GM21786 (cell line): ENCODE measurements at regions not wholly inside any gene's neighbourhood (a gene's known extent, or its start where the extent isn't known, plus 50 kb on each side); places are given as distances from the start of the nearest gene placed in this dataset.
"Not testable (repeated sequence)": the region's sequence is repeated elsewhere in the genome, so short reads cannot be mapped to it uniquely, and the experiment has no call there.

Experiments used
- ATAC-seq: cut with Tn5 transposase; IDR thresholded peaks from one replicate; pipeline ENCODE4 v1.9.1; 2021; ENCODE audit not compliant: unreplicated experiment

DNA sequence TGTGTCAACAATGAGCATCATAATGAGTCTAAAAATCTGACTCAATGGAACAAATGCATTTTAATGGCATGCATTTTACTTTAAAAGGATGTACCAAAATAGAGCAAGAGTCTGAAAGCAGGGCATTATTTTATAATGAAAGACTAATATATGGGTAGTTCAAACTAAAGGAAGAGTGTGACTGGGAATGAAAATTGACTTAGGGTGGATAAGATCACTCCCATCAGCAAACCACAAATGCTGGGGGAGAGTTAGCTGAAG lies 114.7 kb downstream of the SOX4 start:
- no peak for ATAC-seq

DNA sequence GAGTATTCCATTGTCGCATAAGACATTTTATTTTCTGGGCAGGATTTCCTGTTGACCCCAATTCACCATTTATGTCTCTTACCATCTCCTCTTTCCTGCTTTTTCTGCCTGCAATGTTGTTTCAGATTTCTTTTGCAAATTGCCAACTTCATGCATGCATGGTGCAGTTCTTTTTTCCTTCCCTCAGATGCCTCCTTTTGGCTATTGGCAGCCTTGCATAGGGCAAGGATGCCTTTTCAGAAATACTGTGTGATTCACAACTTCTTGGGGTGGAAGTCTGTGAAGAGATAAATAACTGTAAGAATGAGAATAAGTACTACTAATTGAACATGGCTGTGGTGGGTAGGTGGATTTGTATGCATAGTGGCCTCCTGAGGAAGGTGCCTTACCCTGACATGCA lies 116.7 kb downstream of the SOX4 start:
- no peak for ATAC-seq

DNA sequence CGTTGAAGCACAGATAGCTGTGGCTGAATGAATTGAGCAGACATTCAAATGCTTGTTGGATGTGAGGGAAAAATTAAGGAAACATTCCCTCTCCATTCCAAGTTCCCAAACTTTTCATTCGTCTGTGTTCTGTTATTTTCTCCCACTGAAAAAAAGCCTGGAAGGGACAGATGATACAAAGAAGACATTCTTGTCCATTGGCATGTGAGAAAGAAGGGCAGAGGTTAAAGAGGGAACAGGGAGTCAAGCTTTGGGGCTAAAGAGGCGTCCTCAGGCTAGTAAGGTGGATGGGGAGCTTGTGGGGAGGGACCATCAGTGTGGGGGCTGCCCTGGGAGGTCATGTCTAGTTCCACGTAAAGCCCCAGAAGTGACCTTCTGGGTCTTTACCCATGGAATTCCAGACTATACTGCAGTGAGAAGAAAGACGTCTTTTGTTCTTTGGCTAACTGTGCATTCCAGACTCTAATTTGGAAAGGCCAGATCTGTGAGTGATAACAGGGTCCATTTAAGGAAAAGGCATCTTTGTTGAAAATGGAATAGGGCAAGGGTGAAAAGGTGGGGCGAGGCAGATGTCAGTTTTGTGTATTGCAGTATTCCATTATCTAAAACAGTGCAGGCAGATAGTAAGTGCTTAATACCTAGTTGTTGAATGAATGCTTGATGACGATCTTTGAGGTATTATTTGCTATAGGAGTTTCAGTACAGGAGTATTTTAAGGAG lies 117.5 kb downstream of the SOX4 start:
- no peak for ATAC-seq

DNA sequence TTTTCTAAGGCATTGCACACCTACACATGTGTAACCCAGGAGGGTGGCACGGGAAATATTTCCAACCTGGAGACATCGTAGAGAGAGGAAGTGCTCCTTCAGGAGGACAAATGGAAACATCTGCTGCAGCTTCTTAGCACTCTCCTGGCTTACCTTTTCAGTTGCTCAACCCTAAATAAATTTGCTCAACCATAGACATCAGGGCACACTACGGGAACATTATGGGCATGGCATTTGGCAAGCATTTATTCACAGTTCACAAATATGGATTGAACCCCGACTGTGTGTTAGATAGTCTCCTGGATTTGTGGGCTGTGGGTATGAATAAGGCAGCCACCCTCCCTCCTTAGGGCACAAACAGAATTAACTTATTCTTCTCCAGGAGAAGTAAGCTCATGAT lies 118.7 kb downstream of the SOX4 start:
- no peak for ATAC-seq

DNA sequence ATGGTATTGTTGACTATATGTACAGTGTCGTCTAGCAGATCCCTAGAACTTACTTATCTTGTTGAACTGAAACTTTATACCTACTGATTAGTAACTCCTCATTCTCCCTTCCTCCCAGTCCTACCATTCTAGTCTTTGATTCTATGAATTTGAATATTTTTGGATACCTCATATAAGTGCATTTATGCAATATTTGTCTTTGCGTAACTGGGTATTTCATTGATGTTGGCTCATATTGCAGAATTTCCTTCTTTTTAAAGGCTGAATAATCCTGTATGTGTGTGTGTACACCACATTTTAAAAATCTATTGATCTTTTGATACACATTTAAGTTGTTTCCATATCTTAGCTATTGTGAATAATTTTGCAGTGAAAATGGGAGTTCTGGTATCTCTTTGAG lies 119.9 kb downstream of the SOX4 start:
- no peak for ATAC-seq

DNA sequence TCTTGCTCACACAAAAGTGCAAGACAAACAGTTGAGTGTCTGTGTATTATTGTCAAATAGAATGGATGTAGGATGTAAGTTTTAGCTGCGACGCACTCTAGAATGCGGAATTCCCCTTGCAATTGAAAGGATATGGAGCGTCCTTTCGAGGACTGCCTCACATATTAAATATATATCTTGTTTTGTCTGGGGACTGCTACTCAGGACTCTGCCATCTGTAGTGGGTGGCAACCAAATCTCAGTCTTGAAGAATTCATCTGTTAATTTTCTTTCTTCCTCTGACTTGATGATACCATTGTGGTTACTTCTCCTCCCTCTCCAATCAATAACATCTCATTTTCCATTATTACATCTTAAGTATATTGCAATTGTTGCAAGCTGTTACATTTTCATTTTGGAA lies 121.6 kb downstream of the SOX4 start:
- no peak for ATAC-seq

DNA sequence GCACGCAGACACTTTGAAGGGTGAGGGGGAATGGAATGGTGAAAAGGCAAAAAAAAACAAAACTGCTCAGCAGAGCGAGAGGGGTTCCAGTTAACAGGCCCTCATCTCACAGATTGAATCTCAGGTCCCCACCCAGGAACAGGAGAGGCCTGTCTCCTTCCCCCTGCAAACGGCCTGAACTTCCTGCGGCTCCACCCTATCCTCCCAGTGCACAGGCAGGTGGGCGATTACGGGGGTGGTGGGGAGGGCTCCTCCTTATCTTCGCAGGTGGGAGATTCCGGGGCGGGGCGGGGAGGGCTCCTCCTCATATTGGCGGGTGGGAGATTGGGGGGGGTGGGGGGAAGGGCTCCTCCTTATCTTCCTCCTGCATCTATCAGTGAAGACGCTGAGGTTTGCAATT lies 129.0 kb downstream of the SOX4 start:
- ATAC-seq = no peak

DNA sequence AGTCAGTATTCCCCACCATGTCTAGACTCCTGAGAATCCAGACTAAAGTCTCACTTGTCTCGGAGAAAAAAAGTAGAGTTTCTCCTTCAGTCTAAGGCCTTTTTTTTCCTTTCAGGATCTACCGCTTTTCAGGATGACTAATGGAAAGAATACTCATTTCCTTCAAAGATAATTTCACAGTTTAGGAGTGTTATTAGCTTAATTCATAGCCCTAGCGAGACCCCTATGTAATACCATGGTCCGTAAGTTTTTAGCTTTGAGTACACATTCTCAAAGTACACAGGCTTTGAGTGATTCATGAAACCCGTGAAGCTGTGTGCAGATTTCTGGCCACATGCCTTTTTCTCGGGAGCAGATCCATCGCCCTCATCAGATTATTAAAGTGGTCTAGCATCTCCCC lies 133.1 kb downstream of the SOX4 start:
- no peak for ATAC-seq

DNA sequence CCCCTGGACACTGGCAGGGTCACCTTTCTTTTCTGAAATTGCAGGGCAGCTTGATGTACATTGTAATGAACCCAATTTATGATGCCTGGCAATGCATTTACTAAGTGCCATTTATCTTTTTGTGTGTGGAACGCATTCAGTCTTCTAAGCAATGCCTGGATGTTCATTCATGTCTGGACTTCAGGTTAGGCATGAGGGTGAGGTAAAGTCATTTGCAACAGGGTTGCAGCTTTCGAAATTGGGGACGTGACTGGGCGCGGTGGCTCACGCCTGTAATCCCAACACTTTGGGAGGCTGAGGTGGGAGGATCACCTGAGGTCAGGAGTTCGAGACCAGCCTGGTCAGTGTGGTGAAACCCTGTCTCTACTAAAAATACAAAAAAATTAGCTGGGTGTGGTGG lies 134.6 kb downstream of the SOX4 start:
- no peak for ATAC-seq

DNA sequence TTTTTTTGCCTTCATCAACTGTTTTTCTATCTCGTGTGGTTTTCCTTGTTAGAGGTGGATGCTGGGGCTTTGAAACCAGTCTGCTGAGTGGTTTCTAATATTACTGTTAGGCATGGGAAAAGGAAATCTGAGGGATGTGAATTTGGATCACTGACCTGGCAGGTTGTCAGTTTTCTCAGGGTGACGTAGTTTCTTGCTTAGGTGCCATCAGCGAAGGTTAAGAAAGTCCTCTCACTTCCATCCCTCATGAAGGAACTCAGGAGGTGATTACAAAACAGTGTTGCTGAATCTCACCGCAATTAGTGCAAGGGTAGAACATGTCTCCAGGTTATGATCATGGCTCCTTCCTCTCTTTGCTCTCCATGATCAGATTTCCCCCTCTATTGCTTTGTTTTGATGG lies 135.9 kb downstream of the SOX4 start:
- no peak for ATAC-seq

DNA sequence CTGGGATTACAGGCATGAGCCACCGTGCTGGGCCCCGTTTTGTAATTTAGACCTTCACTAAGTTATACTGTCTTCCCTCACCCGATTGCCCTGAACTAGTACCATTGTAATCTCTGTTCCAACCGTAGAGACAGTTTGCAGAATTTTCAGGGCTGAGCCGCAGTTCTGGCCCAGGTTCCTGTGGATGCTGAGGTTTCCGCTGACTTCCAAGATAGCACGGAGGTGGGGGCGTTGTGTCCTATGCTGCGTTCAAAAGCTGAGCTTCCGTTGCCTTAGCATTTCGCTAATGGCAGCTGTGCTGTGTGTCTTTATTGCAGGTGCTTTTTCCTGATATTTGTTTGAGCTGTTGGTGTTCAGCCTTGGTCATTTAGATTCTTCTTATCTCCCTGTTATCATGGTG lies 137.0 kb downstream of the SOX4 start:
- no peak for ATAC-seq

DNA sequence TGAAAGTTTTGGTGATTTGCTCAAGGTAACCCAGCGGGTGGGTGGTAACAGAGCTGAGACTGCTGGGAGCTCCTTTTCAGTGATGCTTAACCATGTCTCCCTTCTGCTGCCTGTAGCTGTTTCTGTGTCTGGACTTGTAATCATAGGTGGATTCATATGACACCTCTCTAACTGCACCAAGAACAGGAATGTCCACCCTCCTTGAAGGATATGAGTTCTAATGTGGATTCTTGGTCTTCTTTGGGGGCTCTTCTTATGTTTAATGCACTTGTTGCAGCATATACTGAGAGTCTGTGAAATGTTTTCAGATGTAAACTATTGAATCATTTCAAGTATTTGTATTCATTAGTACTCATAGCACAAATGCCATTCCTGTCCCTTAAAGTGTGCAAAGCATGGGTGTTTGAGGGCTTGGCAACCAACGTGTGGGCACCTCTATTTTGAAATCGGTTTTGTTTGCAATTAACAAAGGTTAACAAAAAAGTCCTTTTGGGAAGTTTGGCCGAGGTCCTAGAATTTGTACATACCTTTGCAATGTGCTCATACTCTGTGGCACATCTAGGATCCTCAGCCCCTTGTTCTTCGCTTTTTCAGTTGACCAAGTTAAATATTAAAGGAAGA lies 138.0 kb downstream of the SOX4 start:
- no peak for ATAC-seq

DNA sequence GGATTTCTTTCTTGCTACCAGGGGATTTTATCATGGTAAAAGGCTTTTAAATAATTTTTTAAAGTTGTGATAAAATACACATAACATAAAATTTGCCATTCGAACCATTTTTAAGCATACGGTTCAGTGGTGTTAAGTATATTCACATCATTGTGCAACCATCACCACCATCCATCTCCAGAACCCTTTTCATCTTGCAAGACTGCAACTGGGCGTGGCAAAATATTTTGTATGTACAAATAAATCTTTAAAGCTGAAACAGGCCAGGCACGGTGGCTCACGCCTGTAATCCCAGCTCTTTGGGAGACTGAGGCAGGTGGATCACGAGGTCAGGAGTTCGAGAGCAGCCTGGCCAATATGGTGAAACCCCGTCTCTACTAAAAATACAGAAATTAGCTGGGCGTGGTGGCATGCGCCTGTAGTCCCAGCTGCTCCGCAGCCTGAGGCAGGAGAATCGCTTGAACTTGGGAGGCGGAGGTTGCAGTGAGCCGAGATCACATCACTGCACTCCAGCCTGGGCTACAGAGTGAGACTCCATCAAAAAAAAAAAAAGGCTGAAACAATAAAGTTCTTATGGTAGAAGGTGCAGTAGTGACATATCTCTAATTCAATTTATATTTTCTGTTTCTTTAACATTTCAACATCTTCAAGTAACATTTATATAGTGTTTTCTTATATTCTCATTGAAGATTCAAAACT lies 138.6 kb downstream of the SOX4 start:
- ATAC-seq = not testable (repeated sequence)

DNA sequence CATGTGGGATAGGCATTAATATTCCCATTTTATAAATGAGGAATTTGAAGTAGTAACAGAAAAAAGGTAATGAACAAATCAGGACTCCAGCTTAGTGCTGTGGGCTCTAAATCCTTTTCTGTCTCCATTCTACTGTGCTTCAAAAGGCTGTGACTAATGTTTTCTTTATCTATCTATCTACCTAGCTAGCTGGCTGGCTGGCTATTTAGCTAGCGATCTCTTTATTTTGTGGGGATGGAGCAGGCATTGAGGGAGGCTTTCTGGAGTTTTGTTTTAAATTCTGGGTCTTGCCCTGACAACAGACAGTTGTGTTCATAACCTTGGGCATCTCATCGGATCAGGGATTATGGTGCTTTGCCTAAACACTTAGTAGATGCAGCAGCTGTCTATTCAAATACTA lies 139.2 kb downstream of the SOX4 start:
- no peak for ATAC-seq

DNA sequence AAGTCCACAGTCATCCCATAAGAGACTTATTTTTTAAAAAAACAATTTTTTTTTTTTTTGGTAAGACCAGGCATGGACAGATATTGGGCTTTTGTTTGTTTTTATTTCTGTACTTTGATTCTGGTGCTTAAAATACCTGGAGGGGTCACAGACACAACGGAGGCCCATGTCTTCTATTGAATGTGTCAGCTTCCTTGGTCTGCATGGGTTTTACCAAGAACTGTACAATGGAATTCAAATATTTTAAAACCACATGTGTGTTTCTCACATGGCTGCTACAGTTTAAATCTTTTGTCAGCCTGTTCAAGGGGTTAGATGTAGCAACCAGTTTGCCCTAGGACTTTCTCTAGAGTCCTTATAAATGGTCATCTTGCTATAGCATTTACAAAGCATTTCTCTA lies 139.8 kb downstream of the SOX4 start:
- ATAC-seq = no peak

DNA sequence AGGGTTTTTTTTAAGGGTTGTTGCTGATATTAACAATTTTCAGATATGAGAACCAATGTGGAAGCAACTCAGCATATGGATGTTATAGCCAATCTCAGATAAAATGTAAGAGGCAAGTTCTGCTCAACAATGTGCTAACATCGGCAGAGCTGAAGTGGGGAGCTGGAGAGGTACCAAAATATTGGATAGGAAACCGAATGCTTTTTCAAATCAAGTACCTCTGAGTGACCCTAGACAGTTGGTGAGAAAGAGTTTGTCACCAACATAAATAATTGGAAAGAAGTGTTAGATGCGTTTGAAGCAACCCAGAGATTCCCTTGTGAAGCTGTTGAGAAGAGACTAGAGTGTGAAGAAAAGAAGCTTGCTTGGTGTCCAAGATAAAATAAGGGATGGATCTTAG lies 140.7 kb downstream of the SOX4 start:
- ATAC-seq = no peak

DNA sequence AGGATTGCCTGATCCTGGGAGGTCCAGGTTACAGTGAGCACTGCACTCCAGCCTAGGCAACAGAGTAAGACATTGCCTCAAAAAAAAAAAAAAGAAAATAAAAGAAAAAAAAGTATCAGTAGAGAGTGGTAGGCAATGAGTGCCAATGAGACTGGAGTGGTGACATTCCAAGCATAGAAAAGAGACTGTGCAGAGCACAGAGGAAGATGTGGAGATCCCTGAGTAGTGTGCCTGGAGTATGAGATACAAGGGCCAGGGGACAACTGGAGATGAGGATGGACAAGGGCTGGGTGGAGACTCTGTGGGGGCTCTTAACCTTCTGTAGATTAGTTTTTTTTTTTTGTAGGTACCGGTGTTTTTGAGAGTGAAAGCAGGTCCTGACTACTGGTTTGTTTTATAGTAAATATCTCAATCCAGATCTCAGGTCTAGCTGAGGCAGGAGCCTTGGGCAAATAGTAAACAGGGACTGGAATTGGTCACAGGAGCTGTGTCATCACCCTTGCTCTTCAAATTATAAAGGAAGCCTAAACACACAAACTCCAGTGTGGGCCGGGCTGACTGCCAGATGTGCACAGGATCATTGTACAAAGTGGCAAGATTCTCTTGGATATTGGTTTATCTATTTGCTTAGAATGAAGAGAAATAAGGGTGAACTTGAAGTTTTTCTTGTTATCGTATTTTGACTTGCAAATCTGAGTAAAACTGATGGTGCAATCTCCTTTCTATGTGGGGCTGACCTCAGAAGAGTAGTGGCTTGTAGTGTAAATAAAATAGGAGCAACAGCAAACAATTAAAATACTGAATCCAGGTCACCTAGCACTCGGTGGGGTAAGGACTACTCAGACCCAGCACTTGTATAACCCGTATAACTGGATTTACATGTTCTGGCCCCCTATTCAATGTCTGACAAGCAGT lies 144.9 kb downstream of the SOX4 start:
- ATAC-seq = no peak

DNA sequence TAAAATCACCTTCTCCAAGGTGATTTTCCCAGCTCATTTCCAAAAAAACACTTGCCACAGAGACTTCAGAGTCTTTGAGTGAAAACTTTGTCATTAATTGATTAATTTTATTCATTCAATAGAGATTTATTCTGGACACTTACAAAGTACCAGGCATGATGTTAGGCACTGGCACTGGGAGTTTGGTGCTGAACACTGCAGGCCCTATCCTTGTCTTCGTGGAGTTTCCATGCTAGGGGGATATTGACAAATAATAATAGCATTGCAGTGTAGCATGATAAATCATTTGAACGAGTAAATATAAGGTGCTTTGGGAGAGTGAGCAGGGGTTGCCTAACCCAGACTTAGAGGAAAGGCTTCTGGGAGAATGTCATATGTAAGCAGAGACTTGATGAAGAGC lies 145.7 kb downstream of the SOX4 start:
- no peak for ATAC-seq

DNA sequence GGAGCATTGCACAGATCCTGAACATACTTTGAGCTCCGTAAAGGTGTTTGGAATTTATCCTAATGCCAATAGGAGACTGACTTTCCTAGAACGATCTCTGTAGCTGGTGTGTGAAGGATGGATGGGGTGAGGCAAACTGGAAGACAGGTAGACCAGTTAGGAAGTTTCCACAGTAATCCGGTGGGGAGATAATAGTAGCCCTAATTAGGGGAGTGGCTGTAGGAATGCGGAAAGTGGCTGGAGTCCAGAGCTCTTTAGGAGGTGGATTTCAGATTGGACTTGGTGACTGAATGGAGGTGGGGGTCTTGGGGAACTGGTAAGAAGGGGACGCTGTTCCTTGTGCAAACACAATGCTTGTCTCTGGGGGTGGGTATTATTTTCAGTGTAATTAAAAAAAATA lies 146.3 kb downstream of the SOX4 start:
- no peak for ATAC-seq

DNA sequence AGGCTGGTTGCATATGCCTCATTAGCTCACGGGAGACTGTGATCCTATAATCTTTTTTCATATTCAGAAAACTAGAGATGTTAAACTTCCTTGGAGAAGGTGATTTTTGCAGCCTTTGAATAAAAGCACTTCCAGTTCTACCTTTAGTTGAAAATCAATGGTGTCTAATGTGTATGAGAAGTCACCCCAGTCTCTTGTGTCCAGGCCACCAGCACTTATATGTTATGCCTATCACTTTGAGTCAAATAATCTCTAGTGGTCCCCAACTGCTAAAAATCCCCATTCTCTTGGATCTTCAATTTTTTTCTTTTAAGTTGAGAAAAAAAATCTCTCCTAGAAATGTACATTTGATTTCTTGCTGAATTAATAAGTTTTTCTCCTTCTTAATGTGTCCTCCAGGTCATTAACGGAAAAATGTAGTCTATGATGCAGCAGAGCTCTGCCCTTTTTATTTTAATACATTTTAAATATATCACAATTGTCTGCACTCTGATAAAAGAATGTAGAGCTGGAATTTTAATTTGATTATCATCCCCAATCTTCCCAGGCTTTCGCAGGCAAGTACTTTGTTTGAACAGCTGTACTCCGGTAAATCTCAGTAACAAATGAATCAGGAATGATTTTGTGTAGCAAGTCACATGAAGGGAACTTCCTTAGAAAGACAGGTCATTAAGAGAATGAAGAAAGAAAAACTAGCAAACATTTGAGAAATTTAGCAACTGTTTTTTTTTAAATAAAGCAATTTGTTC lies 147.0 kb downstream of the SOX4 start:
- no peak for ATAC-seq
